ENCODE measurements at regions not wholly inside any gene's neighbourhood (a gene's known extent, or its start where the extent isn't known, plus 50 kb on each side); places are given as distances from the start of the nearest gene placed in this dataset.

DNA sequence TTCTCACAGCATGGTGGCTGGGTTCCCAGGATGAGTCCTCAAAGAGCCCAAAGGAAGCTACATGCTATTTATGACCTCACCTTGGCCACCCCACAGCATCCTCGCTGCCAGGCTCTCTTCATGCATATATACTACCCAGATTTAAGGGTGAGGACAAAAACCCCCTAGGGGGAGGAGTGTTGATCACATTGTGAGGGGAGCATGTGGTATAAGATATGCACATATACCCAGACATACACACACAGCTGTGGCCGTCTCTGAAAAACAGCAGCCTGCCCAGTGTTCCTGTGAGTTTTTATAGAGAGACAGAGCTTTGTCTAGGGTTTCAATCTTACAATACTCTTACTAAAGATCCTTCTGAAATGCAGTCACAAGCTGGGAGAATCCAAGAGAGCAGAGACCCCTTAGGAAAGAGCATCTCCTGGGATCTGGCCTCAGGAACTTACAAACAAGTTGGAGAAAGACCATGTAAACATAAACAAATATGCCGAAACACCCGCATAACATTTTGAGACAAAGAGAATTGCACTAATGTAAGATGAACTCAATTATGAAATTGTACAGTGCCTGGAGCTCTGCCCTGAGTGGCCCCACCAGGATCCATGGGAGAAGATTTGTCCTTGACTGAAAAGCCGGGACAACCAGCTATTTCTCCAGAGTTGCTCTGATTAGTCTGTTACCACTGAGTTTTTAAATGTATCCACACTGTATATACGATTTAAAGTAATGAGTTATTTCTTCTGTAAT is 146.4 kb downstream of the GADD45G start:
- Mint-ChIP-seq H3K27ac (no peak overlapping the region), H3K4me1 (peaks cover 30% of the 10 kb centered on the region), H3K36me3 (no peaks in the 10 kb centered on the region), H3K27me3 (no peaks in the 10 kb centered on the region), H3K4me3 (no peak overlapping the region), H3K9me3 (no peaks in the 10 kb centered on the region)

DNA sequence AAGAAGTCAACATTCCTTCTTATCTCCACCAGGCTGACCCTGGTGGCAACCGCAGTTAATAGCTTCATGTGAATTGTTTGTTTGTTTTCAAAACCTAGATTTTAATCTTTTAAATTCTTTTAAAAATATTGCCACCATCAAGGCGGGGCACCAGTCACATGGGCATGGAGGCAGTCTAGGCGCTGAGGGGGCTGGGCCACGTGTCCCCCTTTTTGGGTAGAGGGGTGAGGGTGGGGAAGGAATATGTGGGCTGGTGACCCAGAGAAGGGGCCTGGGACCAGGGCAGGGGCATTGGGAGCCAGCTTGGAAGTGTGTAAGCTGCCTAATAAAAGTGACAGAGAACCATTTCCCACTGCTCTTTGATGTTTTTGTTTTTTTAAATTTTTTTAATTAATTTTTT is 147.3 kb downstream of the GADD45G start:
- H3K27me3 Mint-ChIP-seq: no peaks in the 10 kb centered on the region
- no peaks in the 10 kb centered on the region for H3K9me3 Mint-ChIP-seq
- no peaks in the 10 kb centered on the region for H3K36me3 Mint-ChIP-seq
- H3K27ac Mint-ChIP-seq: no peak overlapping the region
- no peak overlapping the region for H3K4me3 Mint-ChIP-seq
- peaks cover 22% of the 10 kb centered on the region for H3K4me1 Mint-ChIP-seq

DNA sequence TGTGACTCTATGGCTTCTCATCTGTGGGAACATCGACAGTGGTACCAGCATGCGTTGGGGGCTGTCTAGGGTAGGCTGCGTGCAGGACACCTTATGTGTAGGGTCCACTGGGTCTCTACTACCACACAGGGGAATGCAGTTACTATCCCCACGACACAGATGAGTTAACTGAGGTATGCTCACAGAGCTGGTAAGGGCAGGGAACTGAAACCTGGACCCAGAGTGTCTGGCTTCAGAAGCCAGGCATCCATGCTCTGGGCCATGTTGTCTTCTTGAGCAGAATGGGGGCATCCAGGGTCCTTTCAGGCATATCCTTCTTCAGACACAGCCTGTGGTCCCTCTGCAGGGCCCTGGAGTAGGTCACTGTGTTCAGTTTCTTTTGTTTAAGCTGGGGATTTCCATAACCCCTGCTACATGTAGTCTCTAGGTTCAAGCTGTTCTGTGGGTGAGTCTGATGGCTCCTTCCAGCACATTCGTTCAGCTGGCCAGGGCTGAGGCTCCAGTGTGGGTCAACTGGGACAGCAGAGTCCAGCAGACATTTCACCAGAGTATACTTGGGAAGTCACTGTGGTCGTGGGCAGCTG is 148.8 kb downstream of the GADD45G start:
- Mint-ChIP-seq H3K27ac (no peak overlapping the region), H3K36me3 (no peaks in the 10 kb centered on the region), H3K4me1 (peaks cover 8% of the 10 kb centered on the region)

DNA sequence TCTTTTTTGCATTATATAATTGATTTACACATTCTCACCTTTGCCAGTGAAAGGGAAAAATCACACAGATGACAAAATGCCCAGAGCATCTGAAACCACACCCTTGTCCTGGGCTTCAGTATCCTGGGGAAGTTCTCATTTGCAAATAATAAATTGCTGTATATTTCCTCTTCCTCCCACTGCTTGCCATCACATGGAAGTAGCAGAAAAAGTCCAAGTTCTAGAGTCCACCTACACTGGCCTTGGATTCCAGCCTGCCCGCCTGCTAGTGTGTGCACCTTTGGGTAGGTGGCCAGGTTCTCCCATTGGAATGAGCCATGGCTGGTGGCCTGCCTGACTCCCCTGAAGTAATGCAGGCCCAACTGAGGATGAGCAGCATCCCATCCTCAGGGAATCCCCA is 149.4 kb downstream of the GADD45G start:
- Mint-ChIP-seq H3K9me3 (no peaks in the 10 kb centered on the region), H3K4me3 (no peak overlapping the region), H3K27ac (no peak overlapping the region), H3K27me3 (no peaks in the 10 kb centered on the region), H3K4me1 (peaks cover 4% of the 10 kb centered on the region), H3K36me3 (no peaks in the 10 kb centered on the region)

More for the DNA sequence above, 148.8 kb downstream of the GADD45G start:
- Mint-ChIP-seq H3K27me3 (no peaks in the 10 kb centered on the region), H3K9me3 (no peaks in the 10 kb centered on the region), H3K4me3 (no peak overlapping the region)

DNA sequence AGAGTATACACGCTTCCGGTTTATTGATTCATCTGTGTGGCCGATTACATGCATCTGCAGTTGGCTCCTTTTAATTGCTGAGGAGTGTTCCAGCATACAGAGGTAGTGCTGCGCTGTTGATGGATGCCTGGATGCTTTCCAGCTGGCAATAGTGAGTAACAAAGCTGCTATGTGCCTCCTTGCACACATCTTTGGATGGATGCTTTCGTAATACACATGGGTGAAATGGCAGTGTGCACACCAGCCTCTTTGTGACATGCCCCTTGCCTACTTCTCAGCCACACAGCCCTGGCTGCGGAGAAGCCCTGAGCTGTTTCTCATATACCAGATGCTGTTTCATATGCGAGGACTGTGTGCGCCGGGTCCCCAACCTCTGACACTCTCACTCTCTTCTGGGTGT is 151.0 kb downstream of the GADD45G start:
- H3K9me3 Mint-ChIP-seq: no peaks in the 10 kb centered on the region
- H3K27ac Mint-ChIP-seq: no peak overlapping the region
- H3K4me3 Mint-ChIP-seq: no peak overlapping the region

DNA sequence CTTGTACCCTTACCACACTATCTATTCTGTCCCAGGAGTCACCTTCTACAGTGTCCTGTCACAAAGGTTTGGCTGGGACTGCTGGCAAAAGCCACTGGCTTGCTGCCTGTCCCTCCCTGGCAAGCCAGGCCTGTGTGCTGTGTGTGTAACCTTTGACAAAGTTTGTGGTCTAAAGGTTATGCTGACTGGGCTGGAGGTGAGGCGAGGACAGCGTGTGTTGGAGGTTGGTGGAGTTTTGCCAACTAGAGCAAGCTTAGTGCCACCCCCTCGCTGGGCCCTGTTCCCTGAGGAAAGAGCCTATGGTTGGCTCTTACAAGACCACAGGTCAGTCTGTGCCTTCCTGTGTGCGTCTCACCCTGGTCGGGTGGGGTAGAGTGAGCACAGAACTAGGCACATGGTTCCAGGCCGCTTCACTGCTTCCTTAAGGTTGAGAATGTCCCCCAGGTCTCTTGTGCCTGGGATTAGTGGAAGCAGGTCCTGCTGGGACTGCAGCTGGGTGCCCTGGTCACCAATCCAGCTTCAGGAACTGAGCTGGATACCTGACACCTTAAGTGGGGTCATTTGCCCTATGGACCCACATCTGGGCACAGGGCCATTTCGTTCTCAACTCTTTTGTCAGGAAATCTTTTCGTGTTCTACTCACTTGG is 152.2 kb downstream of the GADD45G start:
- no peak overlapping the region for H3K27ac Mint-ChIP-seq
- H3K27me3 Mint-ChIP-seq: no peaks in the 10 kb centered on the region
- no peaks in the 10 kb centered on the region for H3K4me1 Mint-ChIP-seq
- peaks cover 1% of the 10 kb centered on the region for H3K36me3 Mint-ChIP-seq
- H3K9me3 Mint-ChIP-seq: no peaks in the 10 kb centered on the region
- no peak overlapping the region for H3K4me3 Mint-ChIP-seq

More for the DNA sequence above, 151.0 kb downstream of the GADD45G start:
- H3K27me3 Mint-ChIP-seq: no peaks in the 10 kb centered on the region
- H3K4me1 Mint-ChIP-seq: no peaks in the 10 kb centered on the region
- H3K36me3 Mint-ChIP-seq: peaks cover 1% of the 10 kb centered on the region

DNA sequence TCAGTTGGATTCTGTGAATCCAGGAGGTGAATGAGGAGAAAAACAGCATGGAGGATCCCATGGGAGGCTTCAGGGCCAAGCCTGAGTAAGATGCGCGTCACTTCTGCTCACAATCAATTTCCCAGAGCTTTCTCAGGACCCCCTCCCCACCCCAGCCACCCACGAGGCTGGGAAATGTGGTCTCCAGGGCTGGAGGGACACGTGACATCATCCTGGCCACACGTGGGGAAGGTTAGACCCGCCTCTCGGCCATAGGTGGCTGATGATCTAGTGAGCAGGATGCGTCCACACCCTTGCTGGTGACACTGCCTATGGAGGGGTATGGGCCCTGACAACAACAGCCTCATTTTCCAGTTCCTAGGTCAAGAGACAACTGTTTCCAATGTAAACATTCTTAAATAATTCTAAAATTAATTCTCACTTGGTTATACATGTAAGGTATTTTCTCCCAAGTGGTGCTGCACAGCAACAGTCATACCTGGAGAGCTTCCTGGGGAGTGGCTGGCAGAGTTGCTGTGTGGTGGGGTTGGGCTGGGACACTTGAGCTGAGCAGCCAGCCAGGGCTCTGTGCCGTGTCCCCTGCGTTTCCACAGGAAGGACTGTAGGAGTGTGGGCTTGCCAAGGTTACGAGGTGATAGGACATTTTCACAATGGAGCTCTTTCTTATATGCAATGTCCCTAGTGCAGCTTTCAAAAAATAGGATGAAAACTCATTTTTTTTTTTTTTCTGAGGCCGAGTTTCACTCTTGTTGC is 153.1 kb downstream of the GADD45G start:
- Mint-ChIP-seq H3K36me3 (peaks cover 1% of the 10 kb centered on the region), H3K4me3 (no peak overlapping the region), H3K4me1 (no peaks in the 10 kb centered on the region), H3K27me3 (no peaks in the 10 kb centered on the region), H3K27ac (no peak overlapping the region), H3K9me3 (no peaks in the 10 kb centered on the region)

DNA sequence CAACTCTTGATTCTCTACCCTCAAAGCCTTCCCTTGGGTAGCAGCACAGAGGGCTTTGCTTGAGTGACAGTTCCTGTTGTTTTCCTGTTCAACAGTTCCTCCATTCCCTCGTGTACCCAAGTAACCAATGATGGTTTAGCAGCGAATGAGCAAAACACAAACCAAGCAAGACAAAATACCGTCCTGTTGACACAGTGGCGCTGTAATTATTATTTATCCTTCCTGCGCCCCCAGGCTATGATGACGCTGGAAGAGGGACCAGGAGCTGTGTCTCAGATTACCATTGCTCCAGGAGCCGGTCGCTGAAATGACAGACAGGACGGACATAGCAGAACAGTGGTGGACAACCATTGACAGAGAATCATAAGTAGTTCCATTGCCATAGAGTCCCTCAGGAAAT is 154.8 kb downstream of the GADD45G start:
- H3K27ac Mint-ChIP-seq: no peak overlapping the region
- peaks cover 1% of the 10 kb centered on the region for H3K36me3 Mint-ChIP-seq
- H3K27me3 Mint-ChIP-seq: no peaks in the 10 kb centered on the region
- no peaks in the 10 kb centered on the region for H3K9me3 Mint-ChIP-seq
- no peaks in the 10 kb centered on the region for H3K4me1 Mint-ChIP-seq
- no peak overlapping the region for H3K4me3 Mint-ChIP-seq

DNA sequence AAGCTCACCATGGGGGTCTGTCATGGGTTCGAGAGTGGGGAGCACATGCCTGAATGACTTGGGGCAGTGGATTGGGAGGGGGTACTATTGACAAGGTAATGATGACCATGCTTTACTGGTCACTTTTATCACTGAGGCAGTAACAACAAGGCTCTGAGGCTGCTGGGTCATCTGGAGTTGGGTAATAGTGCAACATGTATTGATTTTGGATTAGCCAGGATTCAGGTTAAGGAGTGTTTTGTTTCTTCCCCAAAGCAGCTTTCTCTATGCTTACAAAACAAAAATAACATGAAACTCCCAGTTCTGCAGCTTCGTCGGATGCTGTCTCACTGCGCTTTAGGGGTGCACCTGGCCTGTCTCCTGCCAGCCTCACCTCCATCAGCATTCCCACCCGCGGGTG is 155.3 kb downstream of the GADD45G start:
- Mint-ChIP-seq H3K9me3 (no peaks in the 10 kb centered on the region), H3K27ac (no peak overlapping the region)

DNA sequence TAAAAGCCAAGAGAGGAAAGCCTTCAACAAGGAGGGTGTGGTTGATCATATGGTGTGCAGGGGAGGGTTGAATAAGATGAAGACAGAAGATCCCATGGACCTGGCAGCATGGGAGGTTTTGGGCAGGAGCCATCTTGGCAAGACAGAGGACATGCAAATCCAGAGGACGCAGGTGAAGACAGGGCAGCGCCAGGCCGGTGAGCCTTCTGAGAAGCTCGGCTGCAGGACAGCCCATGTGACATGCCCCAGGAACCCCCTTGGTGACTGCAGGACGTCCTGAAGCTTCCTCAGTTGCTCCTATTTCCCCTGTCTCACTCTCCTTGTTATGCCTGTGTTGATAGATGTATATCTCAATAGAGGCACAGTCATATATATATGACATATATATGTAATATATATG is 159.4 kb downstream of the GADD45G start:
- Mint-ChIP-seq H3K9me3 (no peaks in the 10 kb centered on the region), H3K27ac (no peak overlapping the region), H3K27me3 (no peaks in the 10 kb centered on the region), H3K4me3 (no peak overlapping the region), H3K36me3 (peaks cover 1% of the 10 kb centered on the region), H3K4me1 (peaks cover 4% of the 10 kb centered on the region)

More for the DNA sequence above, 155.3 kb downstream of the GADD45G start:
- Mint-ChIP-seq H3K4me1 (no peaks in the 10 kb centered on the region), H3K27me3 (no peaks in the 10 kb centered on the region), H3K4me3 (no peak overlapping the region), H3K36me3 (peaks cover 1% of the 10 kb centered on the region)

DNA sequence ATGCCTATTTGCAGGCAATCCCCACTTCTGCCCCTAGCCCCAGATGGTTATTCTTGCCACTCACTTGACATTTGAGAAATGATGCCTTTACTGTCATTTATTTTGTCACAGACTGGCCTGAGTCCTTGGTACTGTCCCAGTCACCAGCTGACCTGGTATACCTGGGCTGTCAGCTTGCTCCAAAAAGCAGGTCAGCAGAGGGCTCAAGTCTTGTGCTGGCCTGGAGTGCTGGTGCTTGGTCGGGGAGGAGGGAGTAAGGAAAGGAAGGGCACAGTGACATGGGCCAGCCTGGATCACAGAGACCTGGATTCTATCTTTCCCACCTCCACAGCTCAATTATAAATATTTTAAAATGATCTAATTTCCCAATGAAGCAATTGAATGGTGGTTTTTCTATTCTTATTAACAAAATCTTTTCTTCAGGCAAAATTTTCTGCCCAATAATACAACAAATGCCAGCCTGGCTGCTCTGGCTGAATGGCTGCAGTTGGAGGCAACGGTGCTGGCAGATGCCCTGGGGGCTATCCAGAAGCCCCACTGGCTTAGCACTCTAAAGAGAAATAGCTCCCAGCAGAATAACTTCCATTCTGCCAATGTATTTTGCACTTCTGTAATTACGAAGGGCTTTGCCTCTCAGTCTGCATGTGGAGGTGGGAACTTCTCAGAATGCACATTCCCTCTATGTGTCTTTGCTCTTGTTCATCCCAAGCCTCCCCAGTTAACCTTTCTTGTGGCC is 160.6 kb downstream of the GADD45G start:
- Mint-ChIP-seq H3K36me3 (peaks cover 1% of the 10 kb centered on the region), H3K4me1 (peaks cover 4% of the 10 kb centered on the region), H3K4me3 (no peak overlapping the region), H3K27ac (peak overlapping the region; percentile 13), H3K9me3 (no peaks in the 10 kb centered on the region), H3K27me3 (no peaks in the 10 kb centered on the region)

DNA sequence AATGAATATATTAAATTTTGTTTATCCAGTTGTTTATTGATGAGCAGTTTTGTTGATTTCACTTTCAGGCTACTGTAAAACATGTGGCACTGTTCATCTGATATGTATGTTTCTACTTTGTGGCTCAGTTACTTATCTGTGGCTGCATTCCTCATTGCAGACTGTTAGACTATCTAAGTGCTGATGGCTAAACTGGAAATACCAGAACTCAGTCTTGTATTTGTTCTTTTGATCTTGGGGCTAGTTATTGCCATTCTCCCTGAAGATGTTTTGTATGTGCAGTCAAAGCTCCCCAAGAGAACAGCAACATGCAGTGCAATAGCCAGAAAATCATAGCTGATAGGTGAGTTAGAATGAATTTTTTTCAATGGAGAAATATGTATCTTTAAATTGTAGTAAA is 162.2 kb downstream of the GADD45G start:
- no peaks in the 10 kb centered on the region for H3K36me3 Mint-ChIP-seq
- H3K4me3 Mint-ChIP-seq: no peak overlapping the region
- H3K4me1 Mint-ChIP-seq: peaks cover 10% of the 10 kb centered on the region
- no peak overlapping the region for H3K27ac Mint-ChIP-seq
- H3K27me3 Mint-ChIP-seq: no peaks in the 10 kb centered on the region
- no peaks in the 10 kb centered on the region for H3K9me3 Mint-ChIP-seq

DNA sequence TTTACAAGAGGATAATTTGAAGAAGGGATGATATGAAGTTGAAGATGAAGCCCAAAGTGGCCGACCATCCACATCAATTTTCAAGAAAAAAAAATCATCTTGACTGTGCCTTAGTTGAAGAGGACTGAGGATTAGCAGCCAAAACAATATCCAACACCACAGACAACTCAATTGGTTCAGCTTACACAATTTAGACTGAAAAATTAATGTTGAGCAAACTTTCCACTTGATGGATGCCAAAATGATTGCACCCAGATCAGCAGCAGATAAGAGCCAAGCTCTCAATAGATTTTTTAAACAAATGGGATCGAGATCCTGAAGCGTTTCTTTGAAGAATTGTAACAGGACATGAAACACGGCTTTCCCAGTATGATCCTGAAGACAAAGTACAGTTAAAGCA is 163.2 kb downstream of the GADD45G start:
- Mint-ChIP-seq H3K36me3 (no peaks in the 10 kb centered on the region), H3K4me1 (peaks cover 10% of the 10 kb centered on the region), H3K4me3 (no peak overlapping the region), H3K9me3 (no peaks in the 10 kb centered on the region), H3K27me3 (no peaks in the 10 kb centered on the region), H3K27ac (no peak overlapping the region)

DNA sequence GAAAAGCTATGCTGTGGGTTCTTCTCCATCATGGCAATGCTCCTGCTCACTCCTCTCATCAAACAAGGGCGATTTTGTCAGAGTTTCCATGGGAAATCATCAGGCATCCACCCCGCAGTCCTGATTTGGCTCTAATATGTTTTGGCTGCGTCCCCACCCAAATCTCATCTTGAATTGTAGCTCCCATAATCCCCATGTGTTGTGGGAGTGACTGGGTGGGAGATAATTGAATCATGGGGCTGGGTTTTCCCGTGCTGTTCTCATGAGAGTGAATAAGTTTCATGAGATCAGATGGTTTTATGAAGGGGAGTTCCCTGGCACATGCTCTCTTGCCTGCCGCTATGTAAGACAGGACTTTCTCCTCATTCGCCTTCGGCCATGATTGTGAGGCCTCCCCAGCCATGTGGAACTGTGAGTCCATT is 163.8 kb downstream of the GADD45G start:
- H3K4me1 Mint-ChIP-seq: peaks cover 10% of the 10 kb centered on the region
- H3K27me3 Mint-ChIP-seq: no peaks in the 10 kb centered on the region
- H3K4me3 Mint-ChIP-seq: no peak overlapping the region
- H3K9me3 Mint-ChIP-seq: no peaks in the 10 kb centered on the region
- no peaks in the 10 kb centered on the region for H3K36me3 Mint-ChIP-seq
- no peak overlapping the region for H3K27ac Mint-ChIP-seq

DNA sequence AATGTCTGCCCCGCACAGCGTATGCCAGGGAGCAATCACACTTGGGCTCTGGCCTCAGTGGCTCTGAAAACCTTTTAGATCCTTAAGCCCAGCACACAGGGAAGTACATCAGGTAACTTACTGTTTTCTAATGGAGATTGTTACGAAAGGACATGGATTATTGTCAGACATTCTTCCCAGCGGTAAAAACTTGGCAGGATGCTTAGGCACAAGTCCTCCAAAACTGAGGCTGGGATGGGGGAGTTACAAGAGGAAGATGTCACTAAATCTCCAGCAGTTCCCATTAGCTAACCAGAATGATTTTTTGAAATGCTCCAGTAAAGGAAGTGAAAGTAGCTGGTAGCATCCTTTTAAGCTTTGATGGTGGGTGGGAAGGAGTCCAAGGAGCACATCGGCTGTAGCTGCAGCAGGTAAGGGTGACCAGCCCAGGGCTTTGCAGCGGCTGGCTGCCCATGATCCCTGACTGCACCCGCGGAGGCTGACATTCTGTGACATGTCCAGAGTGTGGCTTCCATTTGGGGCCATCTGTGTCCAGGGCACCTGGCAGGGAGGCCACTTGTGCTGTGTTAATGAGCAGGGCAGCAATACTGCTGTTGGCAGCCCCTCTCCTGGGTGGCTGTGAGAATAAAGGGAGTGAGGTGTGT is 165.8 kb downstream of the GADD45G start:
- no peak overlapping the region for H3K4me3 Mint-ChIP-seq
- H3K4me1 Mint-ChIP-seq: peaks cover 10% of the 10 kb centered on the region
- H3K27me3 Mint-ChIP-seq: no peaks in the 10 kb centered on the region
- H3K27ac Mint-ChIP-seq: no peak overlapping the region
- no peaks in the 10 kb centered on the region for H3K9me3 Mint-ChIP-seq
- H3K36me3 Mint-ChIP-seq: no peaks in the 10 kb centered on the region

Measured in activated naive CD4-positive, alpha-beta T cell treated with anti-CD3 and anti-CD28 coated beads, Interleukin-2, amount 50 U/mL, for 24 hours (primary cell).